NCI-H1092 treated with DMSO at 0.1 percent for 48 hours (cell line): ENCODE measurements at regions not wholly inside any gene's neighbourhood (a gene's known extent, or its start where the extent isn't known, plus 50 kb on each side); places are given as distances from the start of the nearest gene placed in this dataset.

Source experiments
- DNase-seq: peaks from one replicate; lab custom pipeline; 2025; lab: John Stamatoyannopoulos, UW

GRCh38 chr4:123878976-123879375, 482.4 kb downstream of the SPRY1 start:
- DNase-seq: no peak

GRCh38 chr4:123880631-123881030, 484.0 kb downstream of the SPRY1 start:
- no peak for DNase-seq

- no peak for DNase-seq
These were observed 488.3 kb downstream of the SPRY1 start for GRCh38 chr4:123884922-123885321.

GRCh38 chr4:123889507-123889906, 492.9 kb downstream of the SPRY1 start:
- no peak for DNase-seq

DNA sequence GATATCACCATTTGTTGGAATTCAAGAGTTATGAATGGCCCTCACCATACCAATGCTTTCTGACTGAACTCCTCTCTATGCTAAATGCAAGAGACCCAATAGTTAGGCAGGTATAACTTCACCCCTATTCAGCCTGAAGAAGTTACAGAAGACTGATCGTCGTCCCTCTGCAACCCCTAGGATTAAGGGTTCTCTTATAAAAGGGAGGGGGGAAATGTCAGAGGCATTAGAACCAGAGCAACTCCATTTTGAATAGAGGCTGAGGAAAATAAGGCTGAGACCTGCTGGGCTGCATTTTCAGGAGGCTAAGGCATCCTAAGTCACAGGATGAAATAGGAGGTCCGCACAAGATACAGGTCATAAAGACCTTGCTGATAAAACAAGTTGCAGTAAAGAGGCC, 494.3 kb downstream of the SPRY1 start:
- no peak for DNase-seq

DNA sequence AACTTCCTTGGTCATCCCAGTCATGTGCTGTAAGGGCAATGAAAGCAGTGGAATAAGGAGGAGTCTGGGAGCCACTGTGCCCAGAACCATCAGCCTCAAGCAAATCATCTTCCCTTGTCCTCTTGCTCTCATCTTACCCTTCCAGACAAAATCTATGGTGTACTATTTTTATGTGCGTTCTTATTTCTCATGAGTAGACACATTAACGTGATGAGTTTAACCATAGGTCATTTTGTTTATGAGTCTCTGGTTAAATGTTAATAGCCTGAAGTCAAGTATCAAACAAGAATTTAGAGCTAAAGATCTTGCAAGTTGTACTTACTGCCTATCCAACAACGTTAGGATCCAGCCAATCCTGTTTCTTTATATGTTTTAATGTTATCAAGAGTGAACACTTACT, 495.3 kb downstream of the SPRY1 start:
- no peak for DNase-seq

GRCh38 chr4:123892368-123892976, 495.9 kb downstream of the SPRY1 start:
- DNase-seq: no peak

- no peak for DNase-seq
These were observed 496.7 kb downstream of the SPRY1 start for GRCh38 chr4:123893011-123893981.

DNA sequence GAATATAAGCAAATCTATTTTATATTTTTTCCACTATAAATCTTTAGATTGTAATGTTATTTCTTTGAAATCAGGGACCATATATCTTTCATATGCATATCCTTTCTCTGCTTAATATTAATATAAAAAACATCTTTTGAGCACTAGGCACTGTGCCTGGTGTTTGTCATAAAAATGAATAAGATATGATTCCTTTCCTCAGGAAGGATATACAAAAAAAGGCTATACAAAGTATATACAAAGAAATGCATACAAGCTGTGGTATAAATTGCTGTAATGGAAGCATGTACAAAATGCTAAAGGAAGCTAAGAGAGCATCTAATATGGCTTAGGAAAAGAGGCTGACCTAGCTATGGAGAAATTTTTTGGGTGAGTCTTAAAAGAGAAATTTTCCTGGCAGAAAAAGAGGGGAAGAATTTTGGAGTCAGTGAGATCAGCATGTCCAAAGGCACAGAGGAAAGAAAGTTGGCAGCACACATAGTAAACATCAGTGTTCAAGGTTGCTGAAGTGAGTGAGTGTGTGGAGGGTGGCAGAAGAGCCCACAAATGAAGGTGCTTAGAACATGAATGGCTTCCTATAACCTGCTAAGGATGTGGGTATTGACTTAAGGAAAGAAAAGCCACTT, 500.0 kb downstream of the SPRY1 start:
- no peak for DNase-seq

DNA sequence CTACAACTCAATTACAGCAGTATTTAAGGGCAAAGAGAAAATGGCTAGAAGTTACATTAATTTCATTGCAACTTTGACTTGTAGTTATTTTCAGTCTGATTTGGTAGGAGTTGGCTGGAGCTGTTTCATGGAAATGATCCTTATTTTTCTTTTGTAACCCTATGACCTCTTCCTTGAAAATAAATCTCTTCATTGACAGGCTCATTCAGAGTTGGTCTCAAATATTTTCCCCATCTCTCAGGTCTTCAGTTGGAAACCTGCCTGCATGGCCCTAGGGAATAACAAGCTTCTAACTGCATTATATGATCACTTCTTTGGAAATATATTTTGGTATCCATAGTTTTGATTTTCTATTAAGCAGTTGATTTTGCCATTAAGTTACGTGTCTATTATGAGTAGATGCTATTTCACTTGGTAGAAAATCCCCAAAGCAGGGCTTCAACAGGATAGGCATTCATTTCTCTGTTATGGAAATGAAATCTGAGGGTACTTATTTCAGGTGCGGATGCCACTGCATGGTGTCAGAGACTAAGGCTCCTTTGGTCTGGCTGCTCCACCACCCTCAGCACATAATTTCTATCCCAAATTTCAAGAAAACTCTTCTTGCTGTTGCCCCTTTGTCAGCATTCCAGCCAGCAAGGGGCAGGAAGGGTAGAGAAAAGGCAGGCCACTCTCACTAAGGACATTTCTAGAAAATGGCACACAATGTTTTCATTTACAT, 502.5 kb downstream of the SPRY1 start:
- no peak for DNase-seq

- DNase-seq: no peak
These were observed 508.3 kb downstream of the SPRY1 start for GRCh38 chr4:123904882-123905281.

- DNase-seq: peak; percentile 4
These were observed 517.0 kb downstream of the SPRY1 start for GRCh38 chr4:123913598-123913997.

GRCh38 chr4:123916821-123917220, 520.2 kb downstream of the SPRY1 start:
- no peak for DNase-seq

DNA sequence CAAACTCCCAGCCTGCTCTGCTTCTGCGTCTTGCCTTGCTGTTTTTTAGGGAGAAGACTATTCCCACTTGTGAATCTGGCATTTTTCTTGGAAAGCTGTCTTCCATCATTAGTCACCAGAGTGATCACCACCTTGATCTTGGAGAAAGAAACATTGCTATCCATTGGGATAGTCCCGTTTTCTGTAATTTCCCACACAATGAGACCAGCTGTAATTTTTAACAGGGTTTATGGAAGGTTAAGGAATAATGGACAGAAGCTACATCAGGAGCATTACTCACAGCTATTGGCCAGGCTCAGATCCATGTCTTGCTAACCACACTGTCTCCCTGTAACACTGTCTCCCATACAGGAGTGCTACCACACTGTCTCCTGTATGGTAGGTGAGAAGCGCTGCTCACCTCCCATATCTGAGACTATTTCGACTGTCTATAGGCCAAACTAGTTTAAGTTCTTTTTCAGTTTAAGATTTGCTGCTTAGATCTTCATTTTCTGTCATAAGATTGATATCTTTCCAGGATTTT, 523.0 kb downstream of the SPRY1 start:
- no peak for DNase-seq

- DNase-seq: no peak
These were observed 524.7 kb downstream of the SPRY1 start for GRCh38 chr4:123921339-123921738.

GRCh38 chr4:123922847-123923246, 526.3 kb downstream of the SPRY1 start:
- no peak for DNase-seq

- no peak for DNase-seq
These were observed 527.9 kb downstream of the SPRY1 start for GRCh38 chr4:123924536-123924935.

DNA sequence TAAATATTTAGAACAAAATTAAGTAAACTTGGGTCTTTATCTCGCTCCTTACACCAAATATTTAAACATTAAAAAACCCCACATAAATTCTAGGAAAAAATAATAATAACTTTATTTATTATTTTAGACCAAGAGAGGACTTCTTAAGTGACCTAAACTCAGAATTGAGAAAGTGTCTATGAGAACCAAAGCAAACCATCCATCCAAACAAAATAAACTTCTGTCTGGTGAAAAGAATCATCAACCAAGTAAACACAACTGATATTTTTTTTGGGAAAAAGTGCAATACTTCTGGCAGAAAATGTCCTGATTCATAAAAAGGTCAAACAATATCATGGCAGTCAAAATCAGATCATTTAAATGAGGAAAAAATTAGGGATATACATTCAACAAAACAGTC, 533.0 kb downstream of the SPRY1 start:
- no peak for DNase-seq

- DNase-seq: no peak
These were observed 534.4 kb downstream of the SPRY1 start for GRCh38 chr4:123930996-123931395.

DNA sequence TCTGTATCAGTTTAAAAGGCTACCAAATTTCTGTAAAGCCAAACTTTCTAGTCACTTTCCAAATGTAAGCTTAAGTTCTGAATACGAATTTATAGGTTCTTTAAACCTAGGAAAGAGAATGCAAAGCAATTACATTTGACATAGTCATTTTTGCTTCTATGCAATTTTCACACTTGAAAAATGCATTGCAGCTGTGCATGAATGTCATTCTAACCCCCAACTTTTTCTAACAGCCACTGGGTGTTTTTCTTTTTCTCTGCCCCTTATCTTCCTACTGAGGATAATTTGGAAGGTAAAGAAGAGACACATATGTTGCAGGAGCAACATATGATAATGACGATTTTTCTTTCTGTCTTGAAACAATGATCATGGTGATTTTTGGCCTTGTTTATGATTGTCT, 537.5 kb downstream of the SPRY1 start:
- no peak for DNase-seq

DNA sequence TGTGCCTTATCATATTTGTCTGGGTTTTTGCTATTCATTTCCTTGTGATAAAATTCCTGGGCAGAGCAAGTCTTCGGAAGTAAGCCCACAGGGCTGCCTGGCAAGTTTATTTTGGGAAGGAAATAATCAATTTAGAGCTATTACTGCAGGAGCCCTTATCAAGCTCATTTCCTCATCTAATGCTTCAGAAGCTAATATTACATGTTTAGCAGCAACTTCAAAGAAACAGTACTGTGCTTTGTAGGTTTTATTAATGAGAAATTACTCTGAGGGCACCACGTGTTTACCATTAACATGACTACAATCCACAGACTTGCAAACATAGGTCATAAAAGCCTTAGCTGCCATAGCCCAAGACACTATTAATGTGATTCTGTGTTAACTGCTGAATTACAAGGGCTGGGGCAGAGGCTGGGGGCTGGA, 540.0 kb downstream of the SPRY1 start:
- no peak for DNase-seq

GRCh38 chr4:123937581-123937980, 541.0 kb downstream of the SPRY1 start:
- no peak for DNase-seq
